Thymus (tissue), 11 donors: ENCODE measurements at regions not wholly inside any gene's neighbourhood (a gene's known extent, or its start where the extent isn't known, plus 50 kb on each side); places are given as distances from the start of the nearest gene placed in this dataset.
"Not testable (repeated sequence)": the region's sequence is repeated elsewhere in the genome, so short reads cannot be mapped to it uniquely, and the experiment has no call there.

Experiments
- DNase-seq, 9 donors: peaks; one replicate each; pipeline ENCODE4 v3.0.0-alpha.2; 2013; ENCODE audit warnings: low spot score in 9 of 9, low read depth in 6 of 9, missing footprints in 1 of 9
- H3K27ac ChIP-seq, 2 donors: one replicate each; pipeline ENCODE4 v1.5.1; 2013; ENCODE audit warnings: control low read depth in 1 of 2, low read depth in 1 of 2, low read length in 1 of 2, mild to moderate bottlenecking in 1 of 2, moderate library complexity in 1 of 2
- H3K27me3 ChIP-seq, 2 donors: one replicate each; pipeline ENCODE4 v1.5.1; 2013; ENCODE audit warnings: low read length in 1 of 2; ENCODE audit not compliant: control insufficient read depth in 2 of 2, insufficient read depth in 1 of 2
- H3K36me3 ChIP-seq, 2 donors: one replicate each; pipeline ENCODE4 v1.5.1; 2013; ENCODE audit warnings: low read length in 1 of 2, mild to moderate bottlenecking in 1 of 2, moderate library complexity in 1 of 2; ENCODE audit not compliant: control insufficient read depth in 2 of 2, insufficient read depth in 2 of 2
- H3K4me1 ChIP-seq, 2 donors: one replicate each; pipeline ENCODE4 v1.5.1; 2013; ENCODE audit warnings: low read length in 2 of 2; ENCODE audit not compliant: control insufficient read depth in 2 of 2, insufficient read depth in 2 of 2
- H3K4me3 ChIP-seq, 2 donors: one replicate each; pipeline ENCODE4 v1.5.1; 2013; ENCODE audit warnings: low read length in 2 of 2, control low read depth in 1 of 2, mild to moderate bottlenecking in 1 of 2
- H3K9me3 ChIP-seq, 2 donors: one replicate each; pipeline ENCODE4 v1.5.1; 2013; ENCODE audit warnings: low read length in 1 of 2, mild to moderate bottlenecking in 1 of 2; ENCODE audit not compliant: control insufficient read depth in 2 of 2, insufficient read depth in 1 of 2
- WGBS: extraction: QIAGEN DNeasy Blood & Tissue Kit; methylation state at CpG from one replicate; pipeline ENCODE4 v1.1.7; 2013; 5-methylcytosine and 5-hydroxymethylcytosine counted together
- donor health status: healthy.

DNA sequence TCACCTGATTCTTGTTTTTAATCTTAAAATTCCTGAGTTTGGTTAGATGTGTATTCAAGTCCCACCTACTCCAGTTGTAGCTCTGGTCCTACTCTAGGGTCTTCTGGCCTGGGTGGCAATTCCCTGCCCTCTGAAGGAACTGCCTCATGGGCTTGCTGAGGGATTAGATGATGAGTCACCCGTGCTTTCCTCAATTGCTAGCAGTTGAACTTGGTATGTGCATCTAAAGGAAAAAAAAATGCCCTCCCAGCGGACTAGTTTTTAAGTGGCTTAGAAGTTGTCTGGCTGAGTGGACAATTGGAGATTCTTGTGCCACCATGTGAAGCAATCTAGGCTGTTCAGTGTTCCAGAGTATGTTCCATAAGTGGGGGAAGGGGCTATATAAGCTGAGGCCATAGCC, 127.0 kb downstream of the CCNG2 start:
- Histone ChIP-seq H3K9me3 (no peaks in the 10 kb centered on the region), H3K4me1 (no peaks in the 10 kb centered on the region), H3K27me3 (no peaks in the 10 kb centered on the region), H3K27ac (no peak overlapping the region), H3K4me3 (no peak overlapping the region), H3K36me3 (no peaks in the 10 kb centered on the region)
- no peak for DNase-seq
- 89% methylated on average over 2 of the region's 2 CpGs for WGBS

GRCh38 chr4:77286906-77287305, 129.9 kb downstream of the CCNG2 start:
- Histone ChIP-seq H3K27me3 (no peaks in the 10 kb centered on the region), H3K36me3 (no peaks in the 10 kb centered on the region), H3K9me3 (no peaks in the 10 kb centered on the region), H3K27ac (no peak overlapping the region), H3K4me1 (no peaks in the 10 kb centered on the region), H3K4me3 (no peak overlapping the region)
- DNase-seq, result no peak
- 98% methylated on average over 1 of the region's 1 CpG for WGBS

GRCh38 chr4:77293426-77293825, 136.4 kb downstream of the CCNG2 start:
- H3K4me1 ChIP-seq, result no peaks in the 10 kb centered on the region
- H3K9me3 ChIP-seq, result no peaks in the 10 kb centered on the region
- H3K27ac ChIP-seq, result no peak overlapping the region
- no peak for DNase-seq
- H3K27me3 ChIP-seq, result no peaks in the 10 kb centered on the region
- no peak overlapping the region for H3K4me3 ChIP-seq
- H3K36me3 ChIP-seq, result no peaks in the 10 kb centered on the region

DNA sequence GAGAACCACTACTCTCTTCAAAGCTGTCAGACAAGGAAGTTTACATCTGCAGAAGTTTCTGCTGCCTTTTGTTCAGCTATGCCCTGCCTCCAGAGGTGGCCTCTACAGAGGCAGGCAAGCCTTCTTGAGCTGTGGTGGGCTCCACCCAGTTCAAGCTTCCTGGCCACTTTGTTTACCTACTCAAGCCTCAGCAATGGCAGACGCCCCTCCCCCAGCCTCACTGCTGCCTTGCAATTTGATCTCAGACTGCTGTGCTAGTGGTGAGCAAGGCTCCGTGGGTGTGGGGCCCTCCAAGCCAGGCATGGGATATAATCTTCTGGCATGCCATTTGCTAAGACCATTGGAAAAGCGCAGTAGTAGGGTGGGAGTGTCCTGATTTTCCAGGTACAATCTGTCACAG, 144.0 kb downstream of the CCNG2 start:
- H3K27me3 ChIP-seq, DNase-seq, H3K36me3 ChIP-seq, H3K27ac ChIP-seq, H3K4me3 ChIP-seq, H3K4me1 ChIP-seq, H3K9me3 ChIP-seq: not testable (repeated sequence)
- 66% methylated on average over 3 of the region's 3 CpGs for WGBS

- H3K9me3 ChIP-seq, result no peaks in the 10 kb centered on the region
- H3K27ac ChIP-seq, result no peak overlapping the region
- 81% methylated on average over 2 of the region's 2 CpGs for WGBS
- H3K4me1 ChIP-seq, result peaks cover 0 to 4% of the 10 kb centered on the region in 2 donors
- no peaks in the 10 kb centered on the region for H3K36me3 ChIP-seq
- H3K27me3 ChIP-seq, result no peaks in the 10 kb centered on the region
- no peak for DNase-seq
- H3K4me3 ChIP-seq, result no peak overlapping the region
These were observed 148.8 kb downstream of the CCNG2 start for GRCh38 chr4:77305766-77306165.

DNA sequence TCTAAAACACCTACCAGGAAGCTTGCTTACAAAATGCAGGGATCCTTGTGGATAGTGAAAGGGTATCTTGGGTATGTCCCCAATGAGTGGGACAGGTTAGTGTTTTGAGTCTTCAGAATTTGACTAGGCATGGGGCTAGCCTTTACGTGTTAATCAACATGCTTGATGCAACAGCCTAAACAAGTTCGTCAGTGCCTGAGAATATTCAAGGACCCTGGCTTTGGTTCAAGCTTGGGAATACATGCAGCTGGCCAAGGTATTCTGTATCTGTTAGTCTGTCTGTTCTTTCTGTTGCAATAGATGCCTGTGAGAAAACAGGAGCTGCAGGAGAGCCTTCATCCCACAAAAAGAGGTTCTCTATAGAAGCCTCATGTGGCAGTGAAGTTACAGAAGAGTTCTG, 149.5 kb downstream of the CCNG2 start:
- WGBS, result 95% methylated on average over 2 of the region's 2 CpGs

GRCh38 chr4:77308843-77309242, 151.8 kb downstream of the CCNG2 start:
- H3K27me3 ChIP-seq, result no peaks in the 10 kb centered on the region
- peak in 6 of 9 donors; percentile 6 to 25 (median 8) for DNase-seq
- no peak overlapping the region for H3K27ac ChIP-seq
- H3K4me1 ChIP-seq, result no peaks in the 10 kb centered on the region
- 35% methylated on average over 1 of the region's 1 CpG for WGBS
- no peak overlapping the region for H3K4me3 ChIP-seq
- H3K36me3 ChIP-seq, result no peaks in the 10 kb centered on the region
- H3K9me3 ChIP-seq, result no peaks in the 10 kb centered on the region

More for the DNA sequence above, 149.5 kb downstream of the CCNG2 start:
- H3K27me3 ChIP-seq, result no peaks in the 10 kb centered on the region
- H3K27ac ChIP-seq, result no peak overlapping the region
- no peak overlapping the region for H3K4me3 ChIP-seq
- no peaks in the 10 kb centered on the region for H3K4me1 ChIP-seq
- no peaks in the 10 kb centered on the region for H3K9me3 ChIP-seq
- no peaks in the 10 kb centered on the region for H3K36me3 ChIP-seq
- no peak for DNase-seq

GRCh38 chr4:77309496-77309895, 152.5 kb downstream of the CCNG2 start:
- Histone ChIP-seq H3K4me3 (no peak overlapping the region), H3K27ac (no peak overlapping the region), H3K9me3 (no peaks in the 10 kb centered on the region), H3K27me3 (no peaks in the 10 kb centered on the region), H3K4me1 (no peaks in the 10 kb centered on the region), H3K36me3 (no peaks in the 10 kb centered on the region)
- DNase-seq, result no peak
- WGBS, result 91% methylated on average over 2 of the region's 2 CpGs

- Histone ChIP-seq H3K4me1 (no peaks in the 10 kb centered on the region), H3K27me3 (no peaks in the 10 kb centered on the region), H3K4me3 (no peak overlapping the region), H3K36me3 (no peaks in the 10 kb centered on the region), H3K27ac (no peak overlapping the region), H3K9me3 (no peaks in the 10 kb centered on the region)
- no peak for DNase-seq
- WGBS, result 82% methylated on average over 3 of the region's 3 CpGs
These were observed 153.9 kb downstream of the CCNG2 start for GRCh38 chr4:77310931-77311330.

DNA sequence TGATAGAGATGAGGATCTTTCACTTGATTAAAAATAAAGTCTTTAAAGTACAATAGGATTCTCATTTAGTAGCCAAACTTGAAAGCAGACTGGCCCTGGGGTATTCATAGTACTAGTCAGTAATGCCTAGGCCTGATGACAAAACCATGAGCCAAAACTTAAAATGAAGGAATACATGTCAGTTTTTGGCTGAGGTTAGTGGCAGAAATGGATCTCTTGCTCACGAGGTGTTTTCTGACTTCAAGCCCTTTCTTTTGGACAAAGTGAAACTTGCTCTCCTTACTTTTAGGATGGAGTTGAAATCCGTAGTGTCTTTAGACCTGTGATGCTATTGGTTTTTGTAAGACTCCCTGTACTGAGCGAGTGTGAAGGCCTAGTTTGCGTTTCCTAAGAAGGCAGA, 157.7 kb downstream of the CCNG2 start:
- H3K27me3 ChIP-seq, result no peaks in the 10 kb centered on the region
- whole genome bisulfite sequencing, result 94% methylated on average over 4 of the region's 4 CpGs
- no peaks in the 10 kb centered on the region for H3K4me1 ChIP-seq
- H3K27ac ChIP-seq, result no peak overlapping the region
- H3K36me3 ChIP-seq, result no peaks in the 10 kb centered on the region
- no peak overlapping the region for H3K4me3 ChIP-seq
- no peak for DNase-seq
- H3K9me3 ChIP-seq, result peaks cover 2 to 9% of the 10 kb centered on the region in 2 donors
